ENCODE measurements at regions not wholly inside any gene's neighbourhood (a gene's known extent, or its start where the extent isn't known, plus 50 kb on each side); places are given as distances from the start of the nearest gene placed in this dataset.

GRCh38 chr4:95638920-95639501, 90.2 kb upstream of the UNC5C start:
- TF ChIP-seq CTCF (IDR thresholded peaks at IDR 0.05; ENCODE audit: poor library complexity) (no peak), EZH2phosphoT487 (IDR thresholded peaks at IDR 0.05; ENCODE audit: low read depth, severe bottlenecking, unreplicated experiment) (no peak), EZH2 (IDR thresholded peaks at IDR 0.05; ENCODE audit: borderline replicate concordance) (no peak)
